Smooth muscle cell (in vitro differentiated cells): ENCODE measurements at regions not wholly inside any gene's neighbourhood (a gene's known extent, or its start where the extent isn't known, plus 50 kb on each side); places are given as distances from the start of the nearest gene placed in this dataset.
A peak's percentile ranks its signal among the peaks of the same experiment; 100 is the strongest.
"Not testable (repeated sequence)": the region's sequence is repeated elsewhere in the genome, so short reads cannot be mapped to it uniquely, and the experiment has no call there.

Experiments used
- DNase-seq: peaks from one replicate; lab custom pipeline; 2025; ENCODE audit not compliant: unreplicated experiment; lab: John Stamatoyannopoulos, UW
- H2AFZ ChIP-seq: fragments of 200-600 bp; sonication (generic); 2 replicates; pipeline ENCODE4 v1.6.0; 2016; ENCODE audit warnings: antibody characterized with exemption, low read depth, mild to moderate bottlenecking
- H3F3A ChIP-seq: fragments of 200-600 bp; sonication (generic); 2 replicates; pipeline ENCODE4 v1.6.0; 2017; ENCODE audit warnings: antibody characterized with exemption, low read depth
- H3K27ac ChIP-seq: fragments of 200-600 bp; sonication (generic); 2 replicates; pipeline ENCODE4 v1.5.1; 2016; ENCODE audit warnings: low read depth, mild to moderate bottlenecking
- H3K27me3 ChIP-seq: fragments of 200-600 bp; sonication (generic); 2 replicates; pipeline ENCODE4 v1.6.1; 2016; ENCODE audit warnings: low read depth, mild to moderate bottlenecking
- H3K36me3 ChIP-seq: fragments of 200-600 bp; sonication (generic); 2 replicates; pipeline ENCODE4 v1.5.1; 2016; ENCODE audit warnings: low read depth
- H3K4me1 ChIP-seq: fragments of 200-600 bp; sonication (generic); 2 replicates; pipeline ENCODE4 v1.5.1; 2016; ENCODE audit warnings: low read depth
- H3K4me2 ChIP-seq: fragments of 200-600 bp; sonication (generic); 2 replicates; pipeline ENCODE4 v1.6.0; 2016; ENCODE audit warnings: mild to moderate bottlenecking
- H3K4me3 ChIP-seq: fragments of 200-600 bp; sonication (generic); 2 replicates; pipeline ENCODE4 v1.5.1; 2016; ENCODE audit warnings: mild to moderate bottlenecking
- H3K79me2 ChIP-seq: fragments of 200-600 bp; sonication (generic); 2 replicates; pipeline ENCODE4 v1.6.0; 2016; ENCODE audit warnings: low read depth, mild to moderate bottlenecking
- H3K9ac ChIP-seq: fragments of 200-600 bp; sonication (generic); 2 replicates; pipeline ENCODE4 v1.6.0; 2016; ENCODE audit warnings: low read depth
- H3K9me3 ChIP-seq: fragments of 200-600 bp; sonication (generic); replicated peaks from 2 replicates; pipeline ENCODE4 v1.5.1; 2016; ENCODE audit warnings: low read depth
- H4K20me1 ChIP-seq: fragments of 200-600 bp; sonication (generic); 2 replicates; pipeline ENCODE4 v1.6.0; 2016; ENCODE audit warnings: low read depth
- WGBS: methylation state at CpG from one replicate; pipeline ENCODE4 v1.1.7; 2016; ENCODE audit warnings: low lambda C conversion rate; 5-methylcytosine and 5-hydroxymethylcytosine counted together
- TF ChIP-seq, protein P1 (sequence below): fragments of 200-600 bp; sonication (generic); IDR thresholded peaks from 2 replicates; pipeline ENCODE4 v1.5.1; 2017; ENCODE audit warnings: borderline replicate concordance, mild to moderate bottlenecking, antibody characterized with exemption; ENCODE audit not compliant: insufficient read depth, poor library complexity, severe bottlenecking

DNA sequence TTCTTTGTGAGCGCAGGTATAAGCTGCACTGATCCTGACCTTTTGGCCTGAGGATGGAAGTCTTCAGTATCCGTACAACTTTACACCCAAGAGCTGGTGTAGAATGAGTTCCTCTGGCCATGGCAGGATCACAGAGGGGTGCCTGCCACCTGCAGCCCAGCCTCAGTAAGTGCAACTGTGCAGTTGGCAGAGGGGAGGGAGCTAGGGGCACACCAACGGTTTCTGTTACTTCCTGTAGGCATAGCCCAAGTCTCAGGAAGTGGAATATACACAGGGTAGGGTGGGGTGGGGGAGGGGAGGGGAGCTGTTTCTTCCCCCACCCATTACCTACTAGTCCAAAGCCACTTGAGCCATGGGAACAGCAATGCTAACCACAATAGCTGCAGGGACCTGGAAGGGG is 85.4 kb upstream of the GBA3 start:
- 50% methylated on average over 3 of the region's 3 CpGs for WGBS
- Histone ChIP-seq H3K36me3 (no peaks in the 10 kb centered on the region), H4K20me1 (no peaks in the 10 kb centered on the region), H3K79me2 (no peaks in the 10 kb centered on the region), H3K9me3 (no peaks in the 10 kb centered on the region), H2AFZ (no peak overlapping the region), H3K27ac (no peak overlapping the region), H3F3A (no peaks in the 10 kb centered on the region), H3K4me3 (no peak overlapping the region), H3K9ac (no peak overlapping the region), H3K27me3 (no peaks in the 10 kb centered on the region), H3K4me2 (no peak overlapping the region), H3K4me1 (no peaks in the 10 kb centered on the region)
- TF ChIP-seq, protein P1, sequence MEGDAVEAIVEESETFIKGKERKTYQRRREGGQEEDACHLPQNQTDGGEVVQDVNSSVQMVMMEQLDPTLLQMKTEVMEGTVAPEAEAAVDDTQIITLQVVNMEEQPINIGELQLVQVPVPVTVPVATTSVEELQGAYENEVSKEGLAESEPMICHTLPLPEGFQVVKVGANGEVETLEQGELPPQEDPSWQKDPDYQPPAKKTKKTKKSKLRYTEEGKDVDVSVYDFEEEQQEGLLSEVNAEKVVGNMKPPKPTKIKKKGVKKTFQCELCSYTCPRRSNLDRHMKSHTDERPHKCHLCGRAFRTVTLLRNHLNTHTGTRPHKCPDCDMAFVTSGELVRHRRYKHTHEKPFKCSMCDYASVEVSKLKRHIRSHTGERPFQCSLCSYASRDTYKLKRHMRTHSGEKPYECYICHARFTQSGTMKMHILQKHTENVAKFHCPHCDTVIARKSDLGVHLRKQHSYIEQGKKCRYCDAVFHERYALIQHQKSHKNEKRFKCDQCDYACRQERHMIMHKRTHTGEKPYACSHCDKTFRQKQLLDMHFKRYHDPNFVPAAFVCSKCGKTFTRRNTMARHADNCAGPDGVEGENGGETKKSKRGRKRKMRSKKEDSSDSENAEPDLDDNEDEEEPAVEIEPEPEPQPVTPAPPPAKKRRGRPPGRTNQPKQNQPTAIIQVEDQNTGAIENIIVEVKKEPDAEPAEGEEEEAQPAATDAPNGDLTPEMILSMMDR, result peak; percentile 50
- peak; percentile 1 for DNase-seq

DNA sequence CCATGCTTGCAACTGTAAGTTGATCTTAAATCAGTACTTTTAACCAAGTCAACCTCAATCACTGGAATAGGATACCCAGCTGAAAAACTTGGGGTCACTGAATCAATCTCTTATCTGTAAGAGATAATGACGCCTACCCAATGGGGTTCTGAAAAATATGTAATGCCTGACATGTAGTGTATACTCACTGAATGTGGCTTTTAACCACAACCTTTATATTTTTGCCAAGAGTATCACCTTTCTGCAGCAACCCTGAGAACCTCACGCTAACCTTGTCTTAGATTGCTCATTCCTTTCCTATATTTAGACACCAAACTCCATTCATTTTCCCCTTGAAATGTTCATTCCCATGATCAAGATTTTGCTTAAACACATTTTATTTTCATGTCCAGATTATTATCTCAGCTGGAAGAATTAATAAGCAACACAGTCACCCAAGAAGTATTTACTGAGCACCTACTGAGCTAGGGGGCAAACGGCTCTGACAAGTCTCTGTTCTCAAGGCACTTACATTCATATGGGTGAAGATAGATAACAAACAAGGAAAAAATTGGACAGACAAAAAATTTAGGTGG is 82.7 kb upstream of the GBA3 start:
- DNase-seq, H3K4me1 ChIP-seq, H3K36me3 ChIP-seq, H3K27ac ChIP-seq, H3K27me3 ChIP-seq, H3K4me3 ChIP-seq, H2AFZ ChIP-seq, H3K4me2 ChIP-seq, H3K9ac ChIP-seq, H3K9me3 ChIP-seq, H4K20me1 ChIP-seq, H3F3A ChIP-seq, H3K79me2 ChIP-seq: not testable (repeated sequence)
- WGBS, result 80% methylated on average over 3 of the region's 3 CpGs

DNA sequence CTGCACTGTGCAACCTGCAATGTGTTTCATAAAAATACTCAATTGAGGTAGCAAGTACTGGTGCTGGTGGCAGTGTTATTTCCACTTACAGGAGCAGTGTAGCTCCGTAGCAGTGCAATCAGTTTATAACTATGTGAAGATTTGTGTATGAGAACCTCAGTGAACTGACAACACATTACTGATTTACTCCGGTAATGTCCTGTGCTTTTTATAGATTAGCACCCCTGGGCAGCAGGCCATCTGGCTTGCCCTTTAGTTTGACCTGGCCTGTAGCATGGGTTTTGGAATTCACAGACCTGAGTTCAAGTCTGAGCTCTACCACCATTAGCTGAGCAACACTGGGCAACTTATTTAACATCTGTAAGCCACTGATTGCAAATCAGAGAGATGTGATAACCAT is 78.6 kb upstream of the GBA3 start:
- Histone ChIP-seq H3K79me2 (no peaks in the 10 kb centered on the region), H3K4me2 (no peak overlapping the region), H3K9ac (no peak overlapping the region), H3K27ac (no peak overlapping the region), H3K9me3 (no peaks in the 10 kb centered on the region), H3K27me3 (no peaks in the 10 kb centered on the region), H3K4me3 (no peak overlapping the region), H3F3A (no peaks in the 10 kb centered on the region), H3K36me3 (no peaks in the 10 kb centered on the region), H2AFZ (no peak overlapping the region), H3K4me1 (no peaks in the 10 kb centered on the region), H4K20me1 (no peaks in the 10 kb centered on the region)
- TF ChIP-seq, protein P1, result no peak
- no peak for DNase-seq
- 73% methylated on average over 2 of the region's 2 CpGs for WGBS

- 89% methylated on average over 3 of the region's 3 CpGs for WGBS
- TF ChIP-seq, protein P1, result no peak
- H3K4me2 ChIP-seq, result no peak overlapping the region
- H2AFZ ChIP-seq, result no peak overlapping the region
- DNase-seq, result no peak
- H3K9me3 ChIP-seq, result no peaks in the 10 kb centered on the region
- no peaks in the 10 kb centered on the region for H3K79me2 ChIP-seq
- no peaks in the 10 kb centered on the region for H3F3A ChIP-seq
- no peaks in the 10 kb centered on the region for H3K36me3 ChIP-seq
- H3K4me1 ChIP-seq, result no peaks in the 10 kb centered on the region
- H3K4me3 ChIP-seq, result no peak overlapping the region
- no peak overlapping the region for H3K9ac ChIP-seq
- H3K27ac ChIP-seq, result no peak overlapping the region
- H3K27me3 ChIP-seq, result no peaks in the 10 kb centered on the region
- H4K20me1 ChIP-seq, result no peaks in the 10 kb centered on the region
Observed at GRCh38 chr4:22616516-22616915, 76.2 kb upstream of the GBA3 start.

DNA sequence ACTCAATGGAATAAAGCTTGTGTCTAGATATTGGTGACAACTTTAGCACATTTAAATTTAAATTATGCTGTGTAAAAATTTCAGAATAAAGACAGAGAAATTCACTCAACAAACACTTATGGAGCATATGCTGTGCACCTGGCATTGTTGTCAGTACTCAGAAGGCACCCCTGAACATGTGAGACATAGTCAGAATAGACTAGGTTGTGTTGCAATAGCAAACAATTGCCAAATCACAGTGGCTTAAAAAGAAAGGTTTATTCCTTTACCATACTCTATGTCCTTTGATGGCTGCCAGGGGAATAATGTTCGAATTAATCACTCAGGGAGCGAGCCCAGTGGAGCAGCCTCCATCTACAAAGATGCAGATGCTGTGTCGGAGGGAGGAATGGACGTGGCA is 72.6 kb upstream of the GBA3 start:
- H3K4me2 ChIP-seq, H4K20me1 ChIP-seq, DNase-seq, H3K27me3 ChIP-seq, H3K4me1 ChIP-seq, H2AFZ ChIP-seq, H3K9ac ChIP-seq, H3K4me3 ChIP-seq, H3F3A ChIP-seq, H3K9me3 ChIP-seq, H3K36me3 ChIP-seq, H3K27ac ChIP-seq, H3K79me2 ChIP-seq: not testable (repeated sequence)
- 83% methylated on average over 4 of the region's 4 CpGs for WGBS

DNA sequence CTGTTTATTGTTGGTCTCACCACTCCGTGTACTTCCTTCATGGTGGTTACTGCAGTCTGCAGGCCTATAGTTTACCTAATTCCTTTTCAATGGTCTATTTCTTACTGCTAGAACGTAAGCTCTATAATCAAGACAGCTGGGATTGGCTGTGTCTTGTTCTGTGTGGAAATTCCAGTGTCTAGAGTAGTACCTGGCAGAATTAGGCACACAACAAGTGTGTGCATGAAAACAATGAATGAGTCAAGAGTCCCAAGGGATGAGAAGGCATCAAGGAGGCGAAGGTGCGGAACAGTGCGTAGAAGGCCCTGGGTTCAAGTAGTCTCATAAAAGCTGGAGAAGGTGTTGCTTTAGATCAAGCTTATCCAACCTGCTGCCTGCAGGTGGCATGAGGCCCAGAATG is 70.8 kb upstream of the GBA3 start:
- H2AFZ ChIP-seq, H3K36me3 ChIP-seq, DNase-seq, H3F3A ChIP-seq, H3K4me2 ChIP-seq, H3K27ac ChIP-seq, H3K9me3 ChIP-seq, H3K9ac ChIP-seq, H3K27me3 ChIP-seq, H3K4me3 ChIP-seq, H3K4me1 ChIP-seq, H4K20me1 ChIP-seq, H3K79me2 ChIP-seq: not testable (repeated sequence)
- 92% methylated on average over 5 of the region's 5 CpGs for WGBS
